ENCODE measurements at regions not wholly inside any gene's neighbourhood (a gene's known extent, or its start where the extent isn't known, plus 50 kb on each side); places are given as distances from the start of the nearest gene placed in this dataset.
"Not testable (repeated sequence)": the region's sequence is repeated elsewhere in the genome, so short reads cannot be mapped to it uniquely, and the experiment has no call there.

DNA sequence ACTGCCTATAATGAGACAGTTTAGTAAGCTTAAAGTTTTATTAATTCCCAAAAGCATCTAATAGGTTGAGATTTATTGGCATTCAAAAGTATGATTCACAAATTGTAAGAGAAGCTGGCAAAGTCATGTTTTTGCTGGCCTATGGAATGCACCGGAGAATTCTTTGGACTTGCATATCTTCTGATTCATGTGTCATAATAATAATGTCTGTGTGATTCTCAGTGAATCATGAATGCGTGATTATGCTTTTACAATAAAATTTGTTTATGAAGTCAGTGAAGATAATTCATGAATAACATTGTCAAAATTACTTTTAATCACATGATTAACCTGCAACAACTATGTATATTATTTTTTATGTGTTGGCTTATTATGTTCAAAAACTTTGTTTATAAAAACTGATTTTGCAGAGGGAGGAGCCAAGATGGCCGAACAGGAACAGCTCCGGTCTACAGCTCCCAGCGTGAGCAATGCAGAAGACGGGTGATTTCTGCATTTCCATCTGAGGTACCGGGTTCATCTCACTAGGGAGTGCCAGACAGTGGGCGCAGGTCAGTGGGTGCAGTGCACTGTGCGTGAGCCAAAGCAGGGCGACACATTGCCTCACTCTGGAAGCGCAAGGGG is 389.2 kb downstream of the SRGAP2C start:
- 86 to 88% methylated on average over 11 of the region's 11 CpGs for WGBS, 2 donors
- H3K4me1 ChIP-seq (ENCODE audit: control insufficient read depth in 1 of 2, insufficient read depth in 2 of 2, low read length in 2 of 2); DNase-seq; H3K36me3 ChIP-seq (ENCODE audit: control insufficient read depth in 1 of 2, insufficient read depth in 2 of 2, low read length in 1 of 2); H3K9me3 ChIP-seq (ENCODE audit: control insufficient read depth, low read length); H3K27me3 ChIP-seq (ENCODE audit: control insufficient read depth in 1 of 2, insufficient read depth in 2 of 2, low read length in 1 of 2); H3K27ac ChIP-seq (ENCODE audit: low read depth in 1 of 2, low read length in 2 of 2); ATAC-seq (ENCODE audit: low FRiP score); intact Hi-C loops (cut with DNase I); H3K4me3 ChIP-seq (ENCODE audit: low read length in 2 of 2): not testable (repeated sequence)

DNA sequence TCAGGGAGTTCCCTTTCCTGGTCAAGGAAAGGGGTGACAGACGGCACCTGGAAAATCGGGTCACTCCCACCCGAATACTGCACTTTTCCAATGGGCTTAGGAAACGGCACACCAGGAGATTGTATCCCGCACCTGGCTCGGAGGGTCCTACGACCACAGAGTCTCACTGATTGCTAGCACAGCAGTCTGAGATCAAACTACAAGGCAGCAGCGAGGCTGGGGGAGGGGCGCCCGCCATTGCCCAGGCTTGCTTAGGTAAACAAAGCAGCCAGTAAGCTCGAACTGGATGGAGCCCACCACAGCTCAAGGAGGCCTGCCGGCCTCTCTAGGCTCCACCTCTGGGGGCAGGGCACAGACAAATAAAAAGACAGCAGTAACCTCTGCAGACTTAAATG is 389.7 kb downstream of the SRGAP2C start:
- H3K4me3 ChIP-seq (ENCODE audit: low read length in 2 of 2); H3K27ac ChIP-seq (ENCODE audit: low read depth in 1 of 2, low read length in 2 of 2); H3K9me3 ChIP-seq (ENCODE audit: control insufficient read depth, low read length); H3K4me1 ChIP-seq (ENCODE audit: control insufficient read depth in 1 of 2, insufficient read depth in 2 of 2, low read length in 2 of 2); intact Hi-C loops (cut with DNase I); ATAC-seq (ENCODE audit: low FRiP score); H3K36me3 ChIP-seq (ENCODE audit: control insufficient read depth in 1 of 2, insufficient read depth in 2 of 2, low read length in 1 of 2); H3K27me3 ChIP-seq (ENCODE audit: control insufficient read depth in 1 of 2, insufficient read depth in 2 of 2, low read length in 1 of 2): not testable (repeated sequence)
- 90 to 91% methylated on average over 12 of the region's 12 CpGs for WGBS, 2 donors
- peak in 1 of 2 donors; percentile 51 for DNase-seq

- intact Hi-C loops (cut with DNase I); H3K9me3 ChIP-seq (ENCODE audit: control insufficient read depth, low read length); H3K4me3 ChIP-seq (ENCODE audit: low read length in 2 of 2); H3K4me1 ChIP-seq (ENCODE audit: control insufficient read depth in 1 of 2, insufficient read depth in 2 of 2, low read length in 2 of 2); H3K27ac ChIP-seq (ENCODE audit: low read depth in 1 of 2, low read length in 2 of 2); H3K27me3 ChIP-seq (ENCODE audit: control insufficient read depth in 1 of 2, insufficient read depth in 2 of 2, low read length in 1 of 2); ATAC-seq (ENCODE audit: low FRiP score); DNase-seq; H3K36me3 ChIP-seq (ENCODE audit: control insufficient read depth in 1 of 2, insufficient read depth in 2 of 2, low read length in 1 of 2): not testable (repeated sequence)
Observed at GRCh38 chr1:121582898-121583297, 398.1 kb downstream of the SRGAP2C start.

GRCh38 chr1:121586369-121587229 is 401.8 kb downstream of the SRGAP2C start:
- Histone ChIP-seq H3K36me3 (ENCODE audit: control insufficient read depth in 1 of 2, insufficient read depth in 2 of 2, low read length in 1 of 2) (no peaks in the 10 kb centered on the region), H3K27ac (ENCODE audit: low read depth in 1 of 2, low read length in 2 of 2) (no peak overlapping the region), H3K9me3 (ENCODE audit: control insufficient read depth, low read length) (no peaks in the 10 kb centered on the region), H3K4me3 (ENCODE audit: low read length in 2 of 2) (no peak overlapping the region), H3K4me1 (ENCODE audit: control insufficient read depth in 1 of 2, insufficient read depth in 2 of 2, low read length in 2 of 2) (no peaks in the 10 kb centered on the region), H3K27me3 (ENCODE audit: control insufficient read depth in 1 of 2, insufficient read depth in 2 of 2, low read length in 1 of 2) (peaks cover 0 to 2% of the 10 kb centered on the region in 2 donors)
- WGBS, 2 donors, result 70 to 72% methylated on average over 15 of the region's 15 CpGs
- intact Hi-C loops (cut with DNase I), result no loop called here
- DNase-seq, result no peak
- no peak for ATAC-seq (ENCODE audit: low FRiP score)

- WGBS, 2 donors, result 84 to 86% methylated on average over 5 of the region's 5 CpGs
- no peak for DNase-seq
- Histone ChIP-seq H3K36me3 (ENCODE audit: control insufficient read depth in 1 of 2, insufficient read depth in 2 of 2, low read length in 1 of 2) (no peaks in the 10 kb centered on the region), H3K4me3 (ENCODE audit: low read length in 2 of 2) (no peak overlapping the region), H3K9me3 (ENCODE audit: control insufficient read depth, low read length) (no peaks in the 10 kb centered on the region), H3K27ac (ENCODE audit: low read depth in 1 of 2, low read length in 2 of 2) (no peak overlapping the region), H3K4me1 (ENCODE audit: control insufficient read depth in 1 of 2, insufficient read depth in 2 of 2, low read length in 2 of 2) (no peaks in the 10 kb centered on the region), H3K27me3 (ENCODE audit: control insufficient read depth in 1 of 2, insufficient read depth in 2 of 2, low read length in 1 of 2) (peaks cover 0 to 2% of the 10 kb centered on the region in 2 donors)
- ATAC-seq (ENCODE audit: low FRiP score), result no peak
- intact Hi-C loops (cut with DNase I), result no loop called here
Observed at GRCh38 chr1:121587230-121587569, 402.4 kb downstream of the SRGAP2C start.

DNA sequence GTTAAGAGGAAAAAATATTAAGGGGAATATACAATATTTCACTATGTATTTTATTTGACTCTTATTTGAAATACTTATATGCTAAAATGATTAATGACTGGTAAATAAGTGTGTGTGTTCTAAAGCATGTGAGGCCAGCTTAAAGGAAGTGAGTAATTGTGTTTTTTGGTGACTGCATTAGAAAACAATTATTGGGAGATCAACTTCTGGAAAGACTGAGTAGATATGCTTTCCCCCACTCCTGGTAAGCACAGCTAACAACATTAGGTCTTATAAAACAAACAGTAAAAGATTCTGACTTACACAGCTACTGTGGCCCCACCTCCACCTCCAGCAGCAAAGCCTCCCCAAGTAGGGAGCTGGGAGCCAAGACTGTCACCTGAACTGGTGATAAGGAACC is 403.0 kb downstream of the SRGAP2C start:
- H3K36me3 ChIP-seq (ENCODE audit: control insufficient read depth in 1 of 2, insufficient read depth in 2 of 2, low read length in 1 of 2), result no peaks in the 10 kb centered on the region
- intact Hi-C loops (cut with DNase I), result no loop called here
- H3K27ac ChIP-seq (ENCODE audit: low read depth in 1 of 2, low read length in 2 of 2), result no peak overlapping the region
- no peaks in the 10 kb centered on the region for H3K9me3 ChIP-seq (ENCODE audit: control insufficient read depth, low read length)
- DNase-seq, result no peak
- H3K4me1 ChIP-seq (ENCODE audit: control insufficient read depth in 1 of 2, insufficient read depth in 2 of 2, low read length in 2 of 2), result no peaks in the 10 kb centered on the region
- ATAC-seq (ENCODE audit: low FRiP score), result no peak
- H3K4me3 ChIP-seq (ENCODE audit: low read length in 2 of 2), result no peak overlapping the region
- peaks cover 0 to 2% of the 10 kb centered on the region in 2 donors for H3K27me3 ChIP-seq (ENCODE audit: control insufficient read depth in 1 of 2, insufficient read depth in 2 of 2, low read length in 1 of 2)

DNA sequence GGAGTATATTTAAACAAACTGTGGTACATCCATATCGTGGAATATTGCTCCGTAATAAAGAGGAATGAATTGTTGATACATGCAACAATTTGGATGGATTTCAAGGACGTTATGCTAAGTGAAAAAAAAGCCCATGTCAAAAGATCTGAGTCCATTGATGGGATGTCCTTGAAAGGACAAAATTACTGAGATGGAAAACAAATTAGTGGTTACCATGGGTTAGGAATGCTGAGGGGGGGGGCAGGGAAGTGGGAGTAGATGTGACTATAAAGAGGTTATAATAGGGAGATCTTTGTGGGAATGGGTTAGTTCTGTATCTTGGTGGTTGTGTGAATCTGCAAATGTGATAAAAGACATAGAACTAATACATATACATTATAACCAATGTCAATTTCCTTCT is 409.3 kb downstream of the SRGAP2C start:
- H3K4me3 ChIP-seq (ENCODE audit: low read length in 2 of 2), result no peak overlapping the region
- no peak for DNase-seq
- H3K4me1 ChIP-seq (ENCODE audit: control insufficient read depth in 1 of 2, insufficient read depth in 2 of 2, low read length in 2 of 2), result no peaks in the 10 kb centered on the region
- no peaks in the 10 kb centered on the region for H3K27me3 ChIP-seq (ENCODE audit: control insufficient read depth in 1 of 2, insufficient read depth in 2 of 2, low read length in 1 of 2)
- no peaks in the 10 kb centered on the region for H3K36me3 ChIP-seq (ENCODE audit: control insufficient read depth in 1 of 2, insufficient read depth in 2 of 2, low read length in 1 of 2)
- peaks cover 2% of the 10 kb centered on the region for H3K9me3 ChIP-seq (ENCODE audit: control insufficient read depth, low read length)
- WGBS, 2 donors, result 69 to 72% methylated on average over 3 of the region's 3 CpGs
- ATAC-seq (ENCODE audit: low FRiP score), result no peak
- intact Hi-C loops (cut with DNase I), result no loop called here
- H3K27ac ChIP-seq (ENCODE audit: low read depth in 1 of 2, low read length in 2 of 2), result no peak overlapping the region

- Histone ChIP-seq H3K4me1 (ENCODE audit: control insufficient read depth in 1 of 2, insufficient read depth in 2 of 2, low read length in 2 of 2) (no peaks in the 10 kb centered on the region), H3K27ac (ENCODE audit: low read depth in 1 of 2, low read length in 2 of 2) (no peak overlapping the region), H3K9me3 (ENCODE audit: control insufficient read depth, low read length) (peaks cover 2% of the 10 kb centered on the region), H3K4me3 (ENCODE audit: low read length in 2 of 2) (no peak overlapping the region), H3K36me3 (ENCODE audit: control insufficient read depth in 1 of 2, insufficient read depth in 2 of 2, low read length in 1 of 2) (no peaks in the 10 kb centered on the region), H3K27me3 (ENCODE audit: control insufficient read depth in 1 of 2, insufficient read depth in 2 of 2, low read length in 1 of 2) (no peaks in the 10 kb centered on the region)
- ATAC-seq (ENCODE audit: low FRiP score), result no peak
- DNase-seq, result no peak
- intact Hi-C loops (cut with DNase I), result no loop called here
Observed at GRCh38 chr1:121595089-121595488, 410.3 kb downstream of the SRGAP2C start.

DNA sequence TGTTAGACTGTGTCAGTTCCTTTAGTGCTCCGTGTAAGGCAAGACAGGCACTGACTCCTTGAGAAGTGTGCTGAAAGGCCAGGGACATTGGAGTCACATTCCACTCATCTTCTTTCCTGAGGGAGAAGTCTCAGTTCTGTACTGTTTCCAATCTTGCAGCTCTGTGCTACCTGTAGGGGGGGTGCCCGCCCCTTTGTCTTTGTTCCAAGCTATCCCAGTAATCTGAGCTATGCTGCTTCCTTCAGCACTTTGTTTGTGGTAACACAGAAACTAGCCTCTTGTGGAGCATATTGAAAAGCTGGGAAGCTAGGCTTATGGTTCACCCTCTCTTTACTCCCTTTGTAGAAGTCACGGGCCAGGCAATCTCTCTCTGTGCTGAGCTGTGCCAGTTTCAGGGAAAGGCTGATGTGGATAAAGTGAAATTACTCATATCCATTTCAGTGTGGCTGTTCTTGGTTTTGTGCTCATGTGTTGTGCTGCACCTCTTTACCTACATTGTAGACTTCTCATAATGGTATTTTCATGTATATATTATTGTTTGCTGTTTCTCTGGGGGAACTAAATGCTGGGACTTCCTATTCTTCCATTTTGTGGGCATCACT is 420.2 kb downstream of the SRGAP2C start:
- DNase-seq; intact Hi-C loops (cut with DNase I); H3K4me3 ChIP-seq (ENCODE audit: low read length in 2 of 2); H3K36me3 ChIP-seq (ENCODE audit: control insufficient read depth in 1 of 2, insufficient read depth in 2 of 2, low read length in 1 of 2); H3K9me3 ChIP-seq (ENCODE audit: control insufficient read depth, low read length); H3K27ac ChIP-seq (ENCODE audit: low read depth in 1 of 2, low read length in 2 of 2); H3K27me3 ChIP-seq (ENCODE audit: control insufficient read depth in 1 of 2, insufficient read depth in 2 of 2, low read length in 1 of 2); H3K4me1 ChIP-seq (ENCODE audit: control insufficient read depth in 1 of 2, insufficient read depth in 2 of 2, low read length in 2 of 2); ATAC-seq (ENCODE audit: low FRiP score): not testable (repeated sequence)
- WGBS, 2 donors, result 40 to 58% methylated on average over 1 to 2 of the region's 3 CpGs

All from aorta (tissue), 5 donors.